ENCODE measurements at regions not wholly inside any gene's neighbourhood (a gene's known extent, or its start where the extent isn't known, plus 50 kb on each side); places are given as distances from the start of the nearest gene placed in this dataset.
"Not testable (repeated sequence)": the region's sequence is repeated elsewhere in the genome, so short reads cannot be mapped to it uniquely, and the experiment has no call there.

GRCh38 chr4:4006356-4006755 lies 220.4 kb downstream of the OTOP1 start:
- not testable (repeated sequence) for H3K9ac ChIP-seq (ENCODE audit: low read depth in 1 of 2, low read length in 2 of 2); H3K27me3 ChIP-seq (ENCODE audit: control insufficient read depth in 1 of 2, insufficient read depth in 2 of 2, low read length in 2 of 2); H3K4me3 ChIP-seq (ENCODE audit: low read depth in 1 of 2, low read length in 2 of 2); H3K27ac ChIP-seq (ENCODE audit: low read depth, low read length); H3K9me3 ChIP-seq (ENCODE audit: control insufficient read depth in 1 of 2, low read length in 2 of 2); H3K4me1 ChIP-seq (ENCODE audit: control insufficient read depth in 1 of 2, insufficient read depth in 2 of 2, low read length in 2 of 2); H3K36me3 ChIP-seq (ENCODE audit: control insufficient read depth in 1 of 2, insufficient read depth in 2 of 2, low read length in 2 of 2)

DNA sequence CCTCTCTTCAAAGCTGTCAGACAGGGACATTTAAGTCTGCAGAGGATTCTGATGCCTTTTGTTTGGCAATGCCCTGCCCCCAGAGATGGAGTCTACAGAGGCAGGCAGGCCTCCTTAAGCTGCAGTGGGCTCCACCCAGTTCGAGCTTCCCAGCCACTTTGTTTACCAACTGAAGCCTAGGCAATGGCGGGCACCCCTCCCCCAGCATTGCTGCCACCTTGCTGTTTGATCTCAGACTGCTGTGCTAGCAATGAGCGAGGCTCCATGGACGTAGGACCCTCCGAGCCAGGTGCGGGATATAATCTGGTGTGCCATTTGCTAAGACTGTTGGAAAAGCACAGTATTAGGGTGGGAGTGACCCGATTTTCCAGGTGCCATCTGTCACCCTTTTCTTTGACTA lies 207.7 kb downstream of the OTOP1 start:
- H3K4me3 ChIP-seq (ENCODE audit: low read depth in 1 of 2, low read length in 2 of 2); H3K27ac ChIP-seq (ENCODE audit: low read depth, low read length); H3K4me1 ChIP-seq (ENCODE audit: control insufficient read depth in 1 of 2, insufficient read depth in 2 of 2, low read length in 2 of 2); H3K36me3 ChIP-seq (ENCODE audit: control insufficient read depth in 1 of 2, insufficient read depth in 2 of 2, low read length in 2 of 2); H3K27me3 ChIP-seq (ENCODE audit: control insufficient read depth in 1 of 2, insufficient read depth in 2 of 2, low read length in 2 of 2); H3K9ac ChIP-seq (ENCODE audit: low read depth in 1 of 2, low read length in 2 of 2); H3K9me3 ChIP-seq (ENCODE audit: control insufficient read depth in 1 of 2, low read length in 2 of 2): not testable (repeated sequence)

DNA sequence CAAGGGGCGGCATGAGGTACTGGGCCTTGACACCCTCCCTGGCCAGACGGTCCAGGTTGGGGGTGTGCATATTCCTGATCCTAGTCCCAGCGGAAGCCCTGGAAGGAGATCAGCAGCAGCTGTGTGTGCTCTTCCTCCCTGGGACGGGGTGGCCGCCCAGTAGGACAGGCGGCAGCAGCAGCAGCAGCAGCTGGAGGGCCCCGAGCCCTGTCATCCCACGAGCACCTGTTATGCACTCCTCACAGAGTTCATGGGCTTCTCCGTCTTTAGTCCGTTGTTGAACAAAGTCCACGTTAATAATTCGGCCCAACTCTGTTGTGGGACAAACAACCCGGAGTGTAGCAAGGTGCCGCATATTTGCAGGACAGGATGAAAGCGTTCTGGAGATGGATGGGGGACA lies 205.6 kb downstream of the OTOP1 start:
- not testable (repeated sequence) for H3K4me1 ChIP-seq (ENCODE audit: control insufficient read depth in 1 of 2, insufficient read depth in 2 of 2, low read length in 2 of 2); H3K9ac ChIP-seq (ENCODE audit: low read depth in 1 of 2, low read length in 2 of 2); H3K9me3 ChIP-seq (ENCODE audit: control insufficient read depth in 1 of 2, low read length in 2 of 2); H3K27me3 ChIP-seq (ENCODE audit: control insufficient read depth in 1 of 2, insufficient read depth in 2 of 2, low read length in 2 of 2); H3K4me3 ChIP-seq (ENCODE audit: low read depth in 1 of 2, low read length in 2 of 2); H3K36me3 ChIP-seq (ENCODE audit: control insufficient read depth in 1 of 2, insufficient read depth in 2 of 2, low read length in 2 of 2); H3K27ac ChIP-seq (ENCODE audit: low read depth, low read length)

GRCh38 chr4:4026708-4027107 lies 200.0 kb downstream of the OTOP1 start:
- not testable (repeated sequence) for H3K4me1 ChIP-seq (ENCODE audit: control insufficient read depth in 1 of 2, insufficient read depth in 2 of 2, low read length in 2 of 2); H3K27ac ChIP-seq (ENCODE audit: low read depth, low read length); H3K27me3 ChIP-seq (ENCODE audit: control insufficient read depth in 1 of 2, insufficient read depth in 2 of 2, low read length in 2 of 2); H3K4me3 ChIP-seq (ENCODE audit: low read depth in 1 of 2, low read length in 2 of 2); H3K36me3 ChIP-seq (ENCODE audit: control insufficient read depth in 1 of 2, insufficient read depth in 2 of 2, low read length in 2 of 2); H3K9ac ChIP-seq (ENCODE audit: low read depth in 1 of 2, low read length in 2 of 2); H3K9me3 ChIP-seq (ENCODE audit: control insufficient read depth in 1 of 2, low read length in 2 of 2)

- H3K36me3 ChIP-seq (ENCODE audit: control insufficient read depth in 1 of 2, insufficient read depth in 2 of 2, low read length in 2 of 2); H3K27me3 ChIP-seq (ENCODE audit: control insufficient read depth in 1 of 2, insufficient read depth in 2 of 2, low read length in 2 of 2); H3K9ac ChIP-seq (ENCODE audit: low read depth in 1 of 2, low read length in 2 of 2); H3K4me3 ChIP-seq (ENCODE audit: low read depth in 1 of 2, low read length in 2 of 2); H3K4me1 ChIP-seq (ENCODE audit: control insufficient read depth in 1 of 2, insufficient read depth in 2 of 2, low read length in 2 of 2); H3K9me3 ChIP-seq (ENCODE audit: control insufficient read depth in 1 of 2, low read length in 2 of 2); H3K27ac ChIP-seq (ENCODE audit: low read depth, low read length): not testable (repeated sequence)
Observed at GRCh38 chr4:4028752-4029151, 198.0 kb downstream of the OTOP1 start.

- not testable (repeated sequence) for H3K27ac ChIP-seq (ENCODE audit: low read depth, low read length); H3K9me3 ChIP-seq (ENCODE audit: control insufficient read depth in 1 of 2, low read length in 2 of 2); H3K4me1 ChIP-seq (ENCODE audit: control insufficient read depth in 1 of 2, insufficient read depth in 2 of 2, low read length in 2 of 2); H3K4me3 ChIP-seq (ENCODE audit: low read depth in 1 of 2, low read length in 2 of 2); H3K9ac ChIP-seq (ENCODE audit: low read depth in 1 of 2, low read length in 2 of 2); H3K36me3 ChIP-seq (ENCODE audit: control insufficient read depth in 1 of 2, insufficient read depth in 2 of 2, low read length in 2 of 2); H3K27me3 ChIP-seq (ENCODE audit: control insufficient read depth in 1 of 2, insufficient read depth in 2 of 2, low read length in 2 of 2)
Observed at GRCh38 chr4:4030509-4030908, 196.2 kb downstream of the OTOP1 start.

- H3K27ac ChIP-seq (ENCODE audit: low read depth, low read length); H3K9ac ChIP-seq (ENCODE audit: low read depth in 1 of 2, low read length in 2 of 2); H3K4me3 ChIP-seq (ENCODE audit: low read depth in 1 of 2, low read length in 2 of 2); H3K27me3 ChIP-seq (ENCODE audit: control insufficient read depth in 1 of 2, insufficient read depth in 2 of 2, low read length in 2 of 2); H3K4me1 ChIP-seq (ENCODE audit: control insufficient read depth in 1 of 2, insufficient read depth in 2 of 2, low read length in 2 of 2); H3K9me3 ChIP-seq (ENCODE audit: control insufficient read depth in 1 of 2, low read length in 2 of 2); H3K36me3 ChIP-seq (ENCODE audit: control insufficient read depth in 1 of 2, insufficient read depth in 2 of 2, low read length in 2 of 2): not testable (repeated sequence)
Observed at GRCh38 chr4:4031446-4032135, 195.1 kb downstream of the OTOP1 start.

- not testable (repeated sequence) for H3K9me3 ChIP-seq (ENCODE audit: control insufficient read depth in 1 of 2, low read length in 2 of 2); H3K9ac ChIP-seq (ENCODE audit: low read depth in 1 of 2, low read length in 2 of 2); H3K36me3 ChIP-seq (ENCODE audit: control insufficient read depth in 1 of 2, insufficient read depth in 2 of 2, low read length in 2 of 2); H3K27ac ChIP-seq (ENCODE audit: low read depth, low read length); H3K27me3 ChIP-seq (ENCODE audit: control insufficient read depth in 1 of 2, insufficient read depth in 2 of 2, low read length in 2 of 2); H3K4me1 ChIP-seq (ENCODE audit: control insufficient read depth in 1 of 2, insufficient read depth in 2 of 2, low read length in 2 of 2)
- peak overlapping the region; percentile 46 to 53 for H3K4me3 ChIP-seq (ENCODE audit: low read depth in 1 of 2, low read length in 2 of 2)
Observed at GRCh38 chr4:4032364-4032763, 194.4 kb downstream of the OTOP1 start.

DNA sequence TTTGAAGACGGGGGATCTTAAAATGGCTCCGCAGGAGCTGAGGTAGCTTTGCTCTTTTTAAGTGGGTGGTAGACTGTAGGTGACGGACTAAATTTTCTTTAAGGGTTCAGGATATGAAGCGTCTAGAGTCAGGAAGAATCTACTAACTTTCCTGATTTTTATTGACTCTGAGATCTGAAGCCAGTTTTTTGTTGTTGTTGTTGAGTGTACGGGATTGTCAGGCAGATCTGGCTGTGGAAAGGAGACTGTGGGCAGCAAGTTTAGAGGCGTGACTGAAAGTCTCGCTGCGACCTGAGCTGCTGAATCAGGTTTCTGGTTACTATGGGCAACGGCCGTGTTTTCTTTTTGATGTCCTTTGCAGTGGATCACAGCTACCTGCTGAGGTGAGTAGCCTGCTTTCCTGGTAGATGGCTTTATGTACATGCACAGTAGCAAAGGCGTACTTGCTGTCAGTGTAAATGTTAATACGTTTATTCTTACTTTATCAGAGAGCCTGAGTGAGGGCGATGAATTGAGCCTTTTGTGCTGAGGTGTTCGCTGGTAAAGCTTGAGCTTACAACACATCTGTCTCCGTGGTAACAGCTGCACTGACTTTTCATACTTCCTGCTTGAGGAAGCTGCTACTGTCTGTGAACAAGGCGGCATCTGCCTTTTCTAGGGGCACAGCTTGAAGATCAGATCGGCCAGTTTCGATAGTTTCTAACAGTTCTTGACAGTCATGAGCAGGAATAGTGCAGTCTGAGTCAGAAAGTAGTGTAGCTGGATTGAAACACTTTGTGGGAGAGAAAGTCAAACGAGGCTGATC lies 193.7 kb downstream of the OTOP1 start:
- not testable (repeated sequence) for H3K4me1 ChIP-seq (ENCODE audit: control insufficient read depth in 1 of 2, insufficient read depth in 2 of 2, low read length in 2 of 2); H3K27ac ChIP-seq (ENCODE audit: low read depth, low read length); H3K9ac ChIP-seq (ENCODE audit: low read depth in 1 of 2, low read length in 2 of 2); H3K9me3 ChIP-seq (ENCODE audit: control insufficient read depth in 1 of 2, low read length in 2 of 2); H3K27me3 ChIP-seq (ENCODE audit: control insufficient read depth in 1 of 2, insufficient read depth in 2 of 2, low read length in 2 of 2); H3K36me3 ChIP-seq (ENCODE audit: control insufficient read depth in 1 of 2, insufficient read depth in 2 of 2, low read length in 2 of 2)
- H3K4me3 ChIP-seq (ENCODE audit: low read depth in 1 of 2, low read length in 2 of 2): peak overlapping the region; percentile 46 to 53

- not testable (repeated sequence) for H3K27ac ChIP-seq (ENCODE audit: low read depth, low read length); H3K36me3 ChIP-seq (ENCODE audit: control insufficient read depth in 1 of 2, insufficient read depth in 2 of 2, low read length in 2 of 2); H3K4me1 ChIP-seq (ENCODE audit: control insufficient read depth in 1 of 2, insufficient read depth in 2 of 2, low read length in 2 of 2); H3K4me3 ChIP-seq (ENCODE audit: low read depth in 1 of 2, low read length in 2 of 2); H3K9ac ChIP-seq (ENCODE audit: low read depth in 1 of 2, low read length in 2 of 2); H3K9me3 ChIP-seq (ENCODE audit: control insufficient read depth in 1 of 2, low read length in 2 of 2); H3K27me3 ChIP-seq (ENCODE audit: control insufficient read depth in 1 of 2, insufficient read depth in 2 of 2, low read length in 2 of 2)
Observed at GRCh38 chr4:4037399-4038138, 189.2 kb downstream of the OTOP1 start.
